MM.1S (cell line): ENCODE measurements at regions not wholly inside any gene's neighbourhood (a gene's known extent, or its start where the extent isn't known, plus 50 kb on each side); places are given as distances from the start of the nearest gene placed in this dataset.

ENCODE experiments used
- EZH2 ChIP-seq: fragments of 300-600 bp; sonication (generic); optimal IDR thresholded peaks from 2 replicates; pipeline ENCODE3; 2017; ENCODE audit warnings: low read depth, mild to moderate bottlenecking, antibody characterized with exemption, low read length, mixed read lengths
- TF ChIP-seq, protein P1 (sequence below): fragments of 300-600 bp; sonication (generic); IDR thresholded peaks from 2 replicates; pipeline ENCODE4 v1.5.1; 2016; ENCODE audit warnings: antibody characterized with exemption, low read length, mixed read lengths

DNA sequence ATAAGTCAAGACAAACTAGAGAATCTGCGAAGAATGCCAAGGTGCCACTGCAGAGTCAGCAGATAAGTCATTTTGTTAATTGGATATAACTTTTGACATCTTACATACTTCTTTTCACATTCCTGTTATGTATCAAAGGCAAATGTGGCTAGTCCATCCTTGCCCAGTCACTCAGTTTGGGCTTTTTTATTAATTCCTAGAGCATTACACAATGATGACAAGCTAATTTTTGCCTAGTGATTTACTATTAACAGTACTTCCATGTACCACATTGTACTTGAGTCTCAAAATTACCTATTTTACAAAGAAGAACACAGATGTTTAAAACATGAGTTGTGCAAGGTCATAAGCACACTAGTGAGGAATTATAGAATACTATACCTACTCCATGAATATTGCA is 680.8 kb downstream of the DNAH5 start:
- TF ChIP-seq, protein P1, sequence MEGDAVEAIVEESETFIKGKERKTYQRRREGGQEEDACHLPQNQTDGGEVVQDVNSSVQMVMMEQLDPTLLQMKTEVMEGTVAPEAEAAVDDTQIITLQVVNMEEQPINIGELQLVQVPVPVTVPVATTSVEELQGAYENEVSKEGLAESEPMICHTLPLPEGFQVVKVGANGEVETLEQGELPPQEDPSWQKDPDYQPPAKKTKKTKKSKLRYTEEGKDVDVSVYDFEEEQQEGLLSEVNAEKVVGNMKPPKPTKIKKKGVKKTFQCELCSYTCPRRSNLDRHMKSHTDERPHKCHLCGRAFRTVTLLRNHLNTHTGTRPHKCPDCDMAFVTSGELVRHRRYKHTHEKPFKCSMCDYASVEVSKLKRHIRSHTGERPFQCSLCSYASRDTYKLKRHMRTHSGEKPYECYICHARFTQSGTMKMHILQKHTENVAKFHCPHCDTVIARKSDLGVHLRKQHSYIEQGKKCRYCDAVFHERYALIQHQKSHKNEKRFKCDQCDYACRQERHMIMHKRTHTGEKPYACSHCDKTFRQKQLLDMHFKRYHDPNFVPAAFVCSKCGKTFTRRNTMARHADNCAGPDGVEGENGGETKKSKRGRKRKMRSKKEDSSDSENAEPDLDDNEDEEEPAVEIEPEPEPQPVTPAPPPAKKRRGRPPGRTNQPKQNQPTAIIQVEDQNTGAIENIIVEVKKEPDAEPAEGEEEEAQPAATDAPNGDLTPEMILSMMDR, result no peak
- no peak for TF ChIP-seq EZH2
